ENCODE measurements at regions not wholly inside any gene's neighbourhood (a gene's known extent, or its start where the extent isn't known, plus 50 kb on each side); places are given as distances from the start of the nearest gene placed in this dataset.

DNA sequence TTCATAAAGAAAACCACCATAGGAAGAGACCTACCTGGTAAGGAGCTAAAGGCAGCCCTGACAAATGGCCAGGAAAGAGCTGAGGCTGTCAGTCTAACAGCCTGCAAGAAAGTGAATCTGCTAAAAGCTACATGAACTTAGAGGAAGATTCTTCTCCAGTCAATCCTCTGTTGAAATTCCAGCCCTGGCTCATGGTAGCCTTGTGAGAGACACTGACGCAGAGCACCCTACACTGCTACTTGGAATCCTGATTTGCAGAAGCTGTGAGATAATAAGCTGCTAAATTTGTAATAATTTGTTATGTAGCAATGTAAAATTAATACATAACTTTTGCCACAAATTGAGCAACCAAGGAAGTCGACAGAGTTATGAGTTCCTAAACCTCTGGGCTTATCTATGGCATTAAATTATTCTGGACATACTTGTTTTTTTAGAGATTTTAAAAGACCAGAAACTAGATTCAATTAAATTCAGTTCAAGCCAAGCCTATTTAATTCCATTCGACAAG is 257.0 kb downstream of the ETNK1 start:
- Histone ChIP-seq H3K79me2 (ENCODE audit: control insufficient read depth, low read length) (no peaks in the 10 kb centered on the region), H3K9me3 (ENCODE audit: control insufficient read depth, insufficient read depth, low read length) (no peaks in the 10 kb centered on the region), H3K27me3 (ENCODE audit: control insufficient read depth, low read length) (no peaks in the 10 kb centered on the region), H3K9me2 (replicated peaks; ENCODE audit: control insufficient read depth, low read length) (no peaks in the 10 kb centered on the region), H3K36me3 (ENCODE audit: control insufficient read depth, low read length) (no peaks in the 10 kb centered on the region), H3K4me3 (ENCODE audit: low read length) (no peak overlapping the region), H3K4me2 (ENCODE audit: low read length) (no peak overlapping the region), H3K27ac (ENCODE audit: low read depth, low read length) (no peak overlapping the region), H3F3A (ENCODE audit: control insufficient read depth, insufficient read depth) (no peaks in the 10 kb centered on the region), H4K20me1 (ENCODE audit: control insufficient read depth, insufficient read depth, low read depth, low read length) (no peaks in the 10 kb centered on the region), H3K4me1 (ENCODE audit: control insufficient read depth, low read length) (no peaks in the 10 kb centered on the region)
- TF ChIP-seq EZH2phosphoT487 (IDR thresholded peaks at IDR 0.05; ENCODE audit: borderline replicate concordance, low read length) = no peak
- TF ChIP-seq, protein P1, sequence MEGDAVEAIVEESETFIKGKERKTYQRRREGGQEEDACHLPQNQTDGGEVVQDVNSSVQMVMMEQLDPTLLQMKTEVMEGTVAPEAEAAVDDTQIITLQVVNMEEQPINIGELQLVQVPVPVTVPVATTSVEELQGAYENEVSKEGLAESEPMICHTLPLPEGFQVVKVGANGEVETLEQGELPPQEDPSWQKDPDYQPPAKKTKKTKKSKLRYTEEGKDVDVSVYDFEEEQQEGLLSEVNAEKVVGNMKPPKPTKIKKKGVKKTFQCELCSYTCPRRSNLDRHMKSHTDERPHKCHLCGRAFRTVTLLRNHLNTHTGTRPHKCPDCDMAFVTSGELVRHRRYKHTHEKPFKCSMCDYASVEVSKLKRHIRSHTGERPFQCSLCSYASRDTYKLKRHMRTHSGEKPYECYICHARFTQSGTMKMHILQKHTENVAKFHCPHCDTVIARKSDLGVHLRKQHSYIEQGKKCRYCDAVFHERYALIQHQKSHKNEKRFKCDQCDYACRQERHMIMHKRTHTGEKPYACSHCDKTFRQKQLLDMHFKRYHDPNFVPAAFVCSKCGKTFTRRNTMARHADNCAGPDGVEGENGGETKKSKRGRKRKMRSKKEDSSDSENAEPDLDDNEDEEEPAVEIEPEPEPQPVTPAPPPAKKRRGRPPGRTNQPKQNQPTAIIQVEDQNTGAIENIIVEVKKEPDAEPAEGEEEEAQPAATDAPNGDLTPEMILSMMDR (IDR thresholded peaks at IDR 0.05; ENCODE audit: low read depth, low read length, poor library complexity, severe bottlenecking) = no peak

DNA sequence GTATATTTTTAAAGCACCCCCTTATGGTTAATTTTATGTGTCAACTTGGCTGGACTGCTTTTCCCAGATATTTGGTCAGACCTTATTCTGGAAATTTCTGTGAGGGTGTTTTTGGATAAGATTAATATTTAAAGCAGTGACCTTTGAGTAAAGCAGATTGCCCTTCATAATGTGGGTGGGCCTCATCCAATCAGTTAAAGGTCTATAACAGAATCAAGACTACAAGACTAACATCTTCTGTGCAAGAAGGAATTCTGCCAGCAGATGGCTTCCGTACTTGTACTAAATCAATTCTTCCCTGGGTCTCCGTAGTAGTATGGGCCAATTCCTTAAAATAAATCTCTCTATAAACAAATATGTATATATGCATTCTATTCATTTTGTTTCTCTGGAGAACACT is 257.6 kb downstream of the ETNK1 start:
- H3K4me3 ChIP-seq (ENCODE audit: low read length) = no peak overlapping the region
- TF ChIP-seq, protein P1 (IDR thresholded peaks at IDR 0.05; ENCODE audit: low read depth, low read length, poor library complexity, severe bottlenecking) = no peak
- no peak for TF ChIP-seq EZH2phosphoT487 (IDR thresholded peaks at IDR 0.05; ENCODE audit: borderline replicate concordance, low read length)
- no peaks in the 10 kb centered on the region for H3K4me1 ChIP-seq (ENCODE audit: control insufficient read depth, low read length)
- no peaks in the 10 kb centered on the region for H3K36me3 ChIP-seq (ENCODE audit: control insufficient read depth, low read length)
- no peaks in the 10 kb centered on the region for H3K9me2 ChIP-seq (replicated peaks; ENCODE audit: control insufficient read depth, low read length)
- no peak overlapping the region for H3K4me2 ChIP-seq (ENCODE audit: low read length)
- H3K9me3 ChIP-seq (ENCODE audit: control insufficient read depth, insufficient read depth, low read length) = no peaks in the 10 kb centered on the region
- H3F3A ChIP-seq (ENCODE audit: control insufficient read depth, insufficient read depth) = no peaks in the 10 kb centered on the region
- H3K27me3 ChIP-seq (ENCODE audit: control insufficient read depth, low read length) = no peaks in the 10 kb centered on the region
- no peaks in the 10 kb centered on the region for H3K79me2 ChIP-seq (ENCODE audit: control insufficient read depth, low read length)
- no peak overlapping the region for H3K27ac ChIP-seq (ENCODE audit: low read depth, low read length)
- no peaks in the 10 kb centered on the region for H4K20me1 ChIP-seq (ENCODE audit: control insufficient read depth, insufficient read depth, low read depth, low read length)

- H3K4me2 ChIP-seq (ENCODE audit: low read length) = no peak overlapping the region
Observed at GRCh38 chr12:22893878-22894277, 268.9 kb downstream of the ETNK1 start.

More at GRCh38 chr12:22893878-22894277, 268.9 kb downstream of the ETNK1 start:
- no peaks in the 10 kb centered on the region for H3K9me3 ChIP-seq (ENCODE audit: control insufficient read depth, insufficient read depth, low read length)
- no peak overlapping the region for H3K4me3 ChIP-seq (ENCODE audit: low read length)
- TF ChIP-seq, protein P1 (IDR thresholded peaks at IDR 0.05; ENCODE audit: low read depth, low read length, poor library complexity, severe bottlenecking) = no peak
- no peak for TF ChIP-seq EZH2phosphoT487 (IDR thresholded peaks at IDR 0.05; ENCODE audit: borderline replicate concordance, low read length)
- no peaks in the 10 kb centered on the region for H3K9me2 ChIP-seq (replicated peaks; ENCODE audit: control insufficient read depth, low read length)
- no peaks in the 10 kb centered on the region for H3F3A ChIP-seq (ENCODE audit: control insufficient read depth, insufficient read depth)
- H3K27me3 ChIP-seq (ENCODE audit: control insufficient read depth, low read length) = no peaks in the 10 kb centered on the region
- H4K20me1 ChIP-seq (ENCODE audit: control insufficient read depth, insufficient read depth, low read depth, low read length) = no peaks in the 10 kb centered on the region
- H3K27ac ChIP-seq (ENCODE audit: low read depth, low read length) = no peak overlapping the region
- no peaks in the 10 kb centered on the region for H3K4me1 ChIP-seq (ENCODE audit: control insufficient read depth, low read length)
- no peaks in the 10 kb centered on the region for H3K79me2 ChIP-seq (ENCODE audit: control insufficient read depth, low read length)
- no peaks in the 10 kb centered on the region for H3K36me3 ChIP-seq (ENCODE audit: control insufficient read depth, low read length)
